GM19467 (cell line): ENCODE measurements at regions not wholly inside any gene's neighbourhood (a gene's known extent, or its start where the extent isn't known, plus 50 kb on each side); places are given as distances from the start of the nearest gene placed in this dataset.

Experiments
- ATAC-seq: cut with Tn5 transposase; IDR thresholded peaks from one replicate; pipeline ENCODE4 v1.9.1; 2021; ENCODE audit warnings: mild to moderate bottlenecking, moderate library complexity; ENCODE audit not compliant: unreplicated experiment

DNA sequence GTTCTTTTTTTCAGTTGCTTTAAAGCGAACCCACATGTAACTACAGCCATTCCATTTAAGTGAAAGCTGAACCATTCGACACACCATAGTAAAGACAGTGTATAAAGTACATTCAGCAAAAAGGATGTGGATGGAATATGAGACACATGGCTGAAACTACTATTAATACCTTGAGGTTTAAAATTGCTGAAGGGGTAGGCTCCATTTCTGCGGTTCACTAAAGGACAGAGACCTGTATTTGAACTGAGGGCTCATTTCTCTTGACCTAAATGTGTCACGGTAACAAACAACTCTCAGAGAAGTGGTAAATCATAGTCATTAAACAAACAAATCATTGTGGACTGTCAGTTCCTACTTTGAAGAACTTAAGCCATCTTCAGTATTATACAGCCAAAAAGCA, 1085.6 kb upstream of the TENM3 start:
- no peak for ATAC-seq

- ATAC-seq, result no peak
Measured at GRCh38 chr4:181158971-181159370, 1084.2 kb upstream of the TENM3 start.

DNA sequence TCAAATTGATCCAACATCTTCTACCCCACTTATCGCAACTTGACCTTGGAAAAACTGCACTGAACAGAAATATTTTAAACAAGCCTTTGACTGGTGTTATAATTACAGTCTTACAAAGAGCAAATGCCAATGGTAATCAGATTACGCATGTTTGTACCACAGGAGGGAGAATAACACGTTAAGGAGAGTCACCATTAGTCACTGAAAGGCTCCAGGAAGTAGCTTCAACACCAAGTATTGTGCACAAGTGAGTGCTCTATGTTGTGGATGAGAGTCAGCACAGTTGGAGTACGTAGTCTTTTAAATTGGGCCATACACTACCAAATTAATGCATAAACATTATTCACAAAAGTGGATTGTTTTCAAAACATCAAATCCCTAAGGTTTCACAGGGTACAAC, 1081.5 kb upstream of the TENM3 start:
- no peak for ATAC-seq

GRCh38 chr4:181162266-181162665, 1080.9 kb upstream of the TENM3 start:
- ATAC-seq, result no peak

DNA sequence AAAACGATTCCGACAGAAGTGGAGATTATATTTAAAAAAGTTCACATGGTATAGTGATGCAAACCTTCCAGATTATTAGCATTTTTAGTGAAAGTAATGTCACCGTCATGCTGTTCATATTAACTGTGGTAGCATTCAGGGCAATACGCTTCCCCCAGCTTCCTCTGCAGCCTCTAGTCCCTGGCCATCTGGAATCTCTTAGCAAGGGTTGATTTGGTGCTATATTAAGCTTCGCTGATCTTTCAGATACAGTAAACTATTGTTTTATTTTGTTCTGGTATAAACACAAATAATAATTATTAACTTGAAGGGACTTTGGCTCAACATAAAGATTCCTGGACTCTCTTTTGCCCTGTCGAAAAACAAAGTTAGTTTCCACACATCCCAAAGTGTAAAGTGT, 1080.5 kb upstream of the TENM3 start:
- ATAC-seq, result no peak

DNA sequence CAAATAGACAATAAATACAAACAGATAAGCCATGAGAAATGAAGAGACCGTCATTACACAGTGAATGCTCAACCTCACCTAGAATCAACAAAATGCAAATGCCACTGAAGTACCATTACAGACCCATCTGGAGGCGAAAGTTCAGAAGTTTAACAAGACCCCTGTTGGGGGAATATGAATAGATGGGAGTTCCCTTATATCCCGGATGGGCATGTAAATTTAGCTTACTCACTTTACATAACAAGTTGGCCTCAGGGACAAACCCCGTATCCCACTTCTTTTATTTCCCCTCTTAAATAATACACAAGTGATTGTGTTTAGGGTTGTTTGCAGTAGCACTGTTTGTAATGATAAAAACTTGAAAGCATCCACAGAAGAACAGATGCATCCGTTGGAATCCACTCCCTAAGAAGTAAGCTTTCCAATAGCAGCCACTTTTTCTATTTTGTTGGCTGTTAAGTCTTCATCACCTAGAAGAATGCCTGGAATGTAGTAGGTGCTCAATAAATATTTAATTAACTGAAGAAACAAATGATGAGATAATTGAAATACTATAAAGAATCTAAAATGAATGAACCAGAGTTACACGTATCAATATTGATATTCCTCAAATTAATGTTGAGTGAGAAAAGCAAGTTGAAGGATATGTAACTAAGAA, 1076.3 kb upstream of the TENM3 start:
- no peak for ATAC-seq

- no peak for ATAC-seq
Measured at GRCh38 chr4:181168011-181168805, 1075.0 kb upstream of the TENM3 start.

DNA sequence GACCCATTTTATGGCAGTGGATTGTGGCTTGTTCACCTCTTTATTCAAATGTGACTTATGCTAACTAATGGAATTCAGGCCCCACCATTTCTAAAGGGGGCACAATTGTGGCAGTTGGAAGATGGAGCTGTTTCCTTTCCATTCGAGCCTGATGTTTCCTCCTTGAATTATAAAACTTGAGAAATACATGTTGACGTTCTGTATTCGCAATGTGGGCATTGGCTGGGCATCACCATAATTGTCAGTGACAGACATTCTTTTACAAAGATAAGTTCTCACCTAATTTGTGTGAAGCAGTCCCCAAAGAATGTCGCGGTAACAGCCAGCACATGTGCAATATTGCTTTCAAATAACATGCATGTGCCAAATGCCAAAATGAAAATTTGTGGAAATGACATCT, 1070.2 kb upstream of the TENM3 start:
- no peak for ATAC-seq

DNA sequence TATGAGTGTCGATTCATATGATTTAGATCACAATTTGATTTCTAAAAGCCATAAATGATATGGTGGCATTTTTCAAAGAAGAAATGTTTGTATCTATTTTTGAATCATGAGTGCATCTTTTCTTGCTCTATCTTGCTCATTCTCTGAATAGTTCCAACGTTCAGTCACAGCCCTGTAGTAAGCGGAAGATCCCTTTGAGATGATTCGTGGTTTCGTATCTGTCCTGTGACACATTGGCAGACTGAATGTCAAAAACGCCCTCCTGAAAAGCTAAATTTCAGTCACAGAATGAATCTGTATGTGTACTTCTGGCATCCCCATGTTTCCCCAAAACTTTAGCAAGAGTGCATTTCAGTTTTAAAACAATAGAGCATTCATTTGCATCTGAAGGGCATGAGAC, 1066.9 kb upstream of the TENM3 start:
- no peak for ATAC-seq

DNA sequence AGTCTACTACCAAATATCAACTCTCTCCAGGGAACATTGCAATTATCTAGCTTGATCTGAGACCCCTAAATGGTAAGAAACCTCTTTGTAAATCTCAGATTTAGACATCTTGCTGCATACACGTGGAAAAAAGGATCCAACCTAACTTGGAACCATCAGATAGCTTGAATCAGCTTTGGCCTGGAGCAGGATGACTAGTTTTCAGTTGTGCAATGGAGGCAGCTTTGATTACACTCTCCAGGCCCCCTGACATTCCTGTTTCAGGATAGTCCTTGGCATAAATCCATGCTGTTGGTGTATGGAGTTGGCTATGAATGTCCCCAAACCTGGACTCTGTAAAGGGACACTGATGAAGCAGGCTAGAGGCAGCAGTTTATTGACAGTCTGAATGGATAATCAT, 1061.9 kb upstream of the TENM3 start:
- ATAC-seq, result no peak

- no peak for ATAC-seq
Measured at GRCh38 chr4:181189751-181190150, 1053.5 kb upstream of the TENM3 start.

DNA sequence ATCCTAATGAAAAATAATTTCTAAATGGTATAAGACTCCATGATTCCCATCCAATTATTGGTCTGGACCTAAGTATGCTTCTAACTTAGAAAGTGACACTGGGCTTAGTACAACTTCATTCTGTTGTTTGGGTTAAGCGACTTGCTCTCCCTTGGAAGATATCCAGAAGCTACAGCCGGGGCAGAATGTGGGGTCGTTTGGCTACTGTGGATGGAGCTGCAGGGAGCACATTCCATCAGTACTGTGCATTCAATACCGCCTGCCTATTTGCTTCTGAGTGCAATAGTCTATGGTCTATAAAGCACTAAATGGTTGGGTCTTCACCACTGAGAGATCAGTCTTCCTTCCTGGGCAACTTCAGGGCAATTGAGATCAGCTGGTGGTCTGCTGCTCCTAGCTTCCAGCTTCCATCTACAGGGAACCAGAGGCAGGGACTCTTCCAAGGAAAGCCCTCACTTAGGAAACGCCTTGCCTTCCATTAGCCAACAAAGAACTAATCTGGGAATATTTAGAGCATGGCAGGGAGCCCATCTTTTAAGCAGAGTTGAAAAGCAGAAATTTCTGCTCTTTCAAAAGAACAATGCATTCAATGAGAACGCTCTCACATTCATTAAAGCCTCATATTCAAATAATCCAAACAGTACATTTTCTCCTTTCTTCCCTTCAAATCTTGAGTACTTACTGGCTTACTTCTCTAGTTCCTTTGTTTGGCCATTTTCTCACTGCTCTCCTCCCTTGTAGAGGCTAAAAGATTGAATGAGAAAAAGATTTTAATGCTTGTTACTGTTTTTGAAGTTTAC, 1049.9 kb upstream of the TENM3 start:
- ATAC-seq, result no peak

- ATAC-seq, result no peak
Measured at GRCh38 chr4:181194096-181194495, 1049.1 kb upstream of the TENM3 start.

DNA sequence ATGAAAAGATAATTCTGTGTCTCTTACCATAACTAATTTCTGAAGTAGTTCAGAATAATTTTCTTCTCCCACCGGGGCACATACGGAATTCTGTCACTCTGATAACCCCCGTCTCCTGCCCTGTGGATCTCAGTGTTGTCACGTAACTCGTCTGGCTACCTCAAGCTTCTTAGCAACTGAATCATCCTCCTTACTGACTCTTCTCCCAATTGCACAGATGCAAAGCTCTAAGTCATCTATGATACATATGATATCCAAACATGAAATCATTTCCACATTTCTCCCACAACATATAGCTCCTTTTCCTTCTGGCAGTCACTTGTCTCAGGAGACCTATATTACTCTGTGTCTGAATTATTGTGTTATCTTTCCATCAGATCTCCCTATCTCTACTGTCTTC, 1043.1 kb upstream of the TENM3 start:
- ATAC-seq, result no peak

GRCh38 chr4:181202240-181202639, 1041.0 kb upstream of the TENM3 start:
- ATAC-seq, result no peak

- no peak for ATAC-seq
Measured at GRCh38 chr4:181204109-181204508, 1039.1 kb upstream of the TENM3 start.

DNA sequence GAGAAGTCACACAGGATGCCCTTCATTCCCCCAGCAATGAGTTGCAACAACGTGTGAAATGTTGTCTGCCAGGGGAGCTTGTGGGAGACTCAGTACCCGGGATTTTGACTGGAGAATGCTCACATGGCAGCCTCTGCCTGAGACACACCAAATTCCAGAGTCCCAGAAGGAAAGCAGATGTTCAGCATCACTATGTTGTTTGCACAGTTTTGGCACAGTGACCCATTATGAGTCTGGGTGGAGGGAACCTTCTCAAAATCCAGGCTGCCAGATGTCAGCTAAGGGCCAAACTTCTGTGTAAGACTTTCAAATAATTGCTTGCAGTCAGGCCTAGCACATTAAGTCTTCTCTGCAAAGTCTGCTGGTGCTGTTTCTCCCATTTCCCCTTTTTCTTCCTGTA, 1029.7 kb upstream of the TENM3 start:
- ATAC-seq, result no peak

- ATAC-seq, result no peak
Measured at GRCh38 chr4:181216501-181216900, 1026.7 kb upstream of the TENM3 start.

GRCh38 chr4:181219783-181220416, 1023.3 kb upstream of the TENM3 start:
- ATAC-seq, result no peak

DNA sequence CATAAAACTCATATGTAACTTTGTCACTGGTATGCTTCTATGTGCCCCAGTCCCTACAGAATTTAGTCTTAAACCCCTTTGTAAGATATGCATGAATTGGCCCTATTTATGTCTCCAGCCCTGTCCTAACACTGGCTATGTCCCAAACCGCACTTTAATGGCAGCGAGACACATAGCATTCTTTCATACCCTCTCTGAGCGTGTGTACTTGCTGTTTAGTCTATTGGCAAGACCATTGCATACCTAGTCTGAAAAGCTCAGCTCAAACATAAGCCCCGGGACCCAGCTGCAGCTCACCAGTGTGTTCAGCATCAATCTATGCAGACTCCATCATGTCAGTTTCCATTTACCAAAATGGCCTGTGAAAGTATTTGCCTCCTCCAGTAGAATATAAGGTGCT, 1018.4 kb upstream of the TENM3 start:
- ATAC-seq, result no peak

DNA sequence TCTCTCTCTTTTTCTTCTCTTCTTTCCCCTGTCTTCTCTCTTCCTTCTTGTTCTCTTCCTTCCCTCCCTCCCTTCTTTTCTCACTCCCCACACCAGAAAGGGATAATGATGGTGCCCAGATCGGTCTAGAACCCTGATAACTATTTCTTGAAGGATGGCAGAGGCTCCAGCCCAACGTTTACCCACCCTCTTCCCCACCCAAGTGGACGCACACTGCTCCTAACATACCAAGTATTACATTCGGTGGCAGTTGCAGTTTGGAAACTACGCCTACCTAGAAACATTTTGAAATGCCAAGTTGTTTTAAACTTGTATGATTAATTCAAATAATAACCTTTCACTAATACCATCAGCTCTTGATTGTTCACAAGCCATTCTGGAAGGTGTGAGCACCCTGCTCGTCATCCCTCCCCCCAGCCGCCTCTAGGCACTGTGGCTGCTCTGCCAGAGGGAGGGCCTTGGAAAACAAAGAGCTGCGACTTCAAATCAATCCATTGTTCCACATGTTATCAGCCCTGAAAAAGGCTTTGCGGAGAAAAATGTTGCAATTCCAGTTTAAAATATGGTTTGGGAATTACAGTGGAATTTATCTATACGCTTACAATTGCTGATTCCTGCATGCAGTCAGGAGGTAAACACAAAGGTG, 1017.5 kb upstream of the TENM3 start:
- ATAC-seq, result no peak
